H9 (cell line): ENCODE measurements at regions not wholly inside any gene's neighbourhood (a gene's known extent, or its start where the extent isn't known, plus 50 kb on each side); places are given as distances from the start of the nearest gene placed in this dataset.

Experiments used
- DNase-seq: peaks from one replicate; pipeline ENCODE4 v3.0.0-alpha.2; 2017
- H2AFZ ChIP-seq: one replicate; pipeline ENCODE4 v1.6.1; 2013; ENCODE audit warnings: mild to moderate bottlenecking, low read length, control low read depth, moderate library complexity
- H2AK5ac ChIP-seq: 2 replicates; pipeline ENCODE4 v1.6.1; 2013; ENCODE audit warnings: low read length, control low read depth, mixed read lengths; ENCODE audit not compliant: insufficient read length
- H2BK120ac ChIP-seq: one replicate; pipeline ENCODE4 v1.6.1; 2013; ENCODE audit warnings: low read depth, mild to moderate bottlenecking, low read length, control low read depth, inconsistent platforms; ENCODE audit not compliant: poor library complexity, severe bottlenecking
- H2BK12ac ChIP-seq: 2 replicates; pipeline ENCODE4 v1.6.1; 2013; ENCODE audit warnings: low read length, control low read depth, mixed read lengths, low read depth; ENCODE audit not compliant: insufficient read length
- H2BK15ac ChIP-seq: 2 replicates; pipeline ENCODE4 v1.6.1; 2013; ENCODE audit warnings: low read depth, low read length, control low read depth
- H2BK20ac ChIP-seq: one replicate; pipeline ENCODE4 v1.6.1; 2013; ENCODE audit warnings: low read depth, mild to moderate bottlenecking, low read length, control low read depth, inconsistent platforms; ENCODE audit not compliant: poor library complexity, severe bottlenecking
- H2BK5ac ChIP-seq: 2 replicates; pipeline ENCODE4 v1.6.1; 2013; ENCODE audit warnings: low read length, control low read depth, mixed read lengths; ENCODE audit not compliant: insufficient read length
- H3K14ac ChIP-seq: 2 replicates; pipeline ENCODE4 v1.6.1; 2013; ENCODE audit warnings: low read length, control low read depth; ENCODE audit not compliant: insufficient read depth
- H3K18ac ChIP-seq: 2 replicates; pipeline ENCODE4 v1.6.1; 2013; ENCODE audit warnings: low read depth, mild to moderate bottlenecking, mixed read lengths, low read length, control low read depth; ENCODE audit not compliant: insufficient read length
- H3K23ac ChIP-seq: 2 replicates; pipeline ENCODE4 v1.6.1; 2013; ENCODE audit warnings: low read length, control low read depth, mixed read lengths, low read depth; ENCODE audit not compliant: insufficient read length
- H3K23me2 ChIP-seq: 2 replicates; pipeline ENCODE4 v1.6.1; 2013; ENCODE audit warnings: low read depth, mild to moderate bottlenecking, mixed read lengths, low read length, control low read depth; ENCODE audit not compliant: insufficient read length, poor library complexity, severe bottlenecking
- H3K27ac ChIP-seq: 2 replicates; pipeline ENCODE4 v1.5.1; 2013; ENCODE audit warnings: low read length, control low read depth, mixed read lengths, low read depth; ENCODE audit not compliant: insufficient read length
- H3K27me3 ChIP-seq: 2 replicates; pipeline ENCODE4 v1.6.1; 2013; ENCODE audit warnings: low read length, control low read depth, inconsistent platforms; ENCODE audit not compliant: insufficient read depth
- H3K4ac ChIP-seq: 2 replicates; pipeline ENCODE4 v1.6.1; 2013; ENCODE audit warnings: low read depth, mild to moderate bottlenecking, control low read depth, inconsistent platforms, low read length, moderate library complexity
- H3K4me1 ChIP-seq: 2 replicates; pipeline ENCODE4 v1.6.1; 2013; ENCODE audit warnings: low read length, control low read depth, inconsistent platforms; ENCODE audit not compliant: insufficient read depth
- H3K4me2 ChIP-seq: 2 replicates; pipeline ENCODE4 v1.6.1; 2013; ENCODE audit warnings: low read length, control low read depth, mixed read lengths; ENCODE audit not compliant: insufficient read length, insufficient read depth
- H3K56ac ChIP-seq: 2 replicates; pipeline ENCODE4 v1.6.1; 2013; ENCODE audit warnings: low read depth, mild to moderate bottlenecking, mixed read lengths, low read length, control low read depth; ENCODE audit not compliant: insufficient read length
- H3K79me1 ChIP-seq: 2 replicates; pipeline ENCODE4 v1.6.1; 2013; ENCODE audit warnings: low read depth, mild to moderate bottlenecking, moderate library complexity, low read length, control low read depth, inconsistent platforms; ENCODE audit not compliant: insufficient read depth, poor library complexity, severe bottlenecking
- H3K79me2 ChIP-seq: 2 replicates; pipeline ENCODE4 v1.6.1; 2013; ENCODE audit warnings: low read length, control low read depth, inconsistent platforms; ENCODE audit not compliant: insufficient read depth
- H3K9ac ChIP-seq: 2 replicates; pipeline ENCODE4 v1.6.1; 2013; ENCODE audit warnings: low read length, control low read depth, mixed read lengths; ENCODE audit not compliant: insufficient read length; ENCODE audit errors: extremely low read depth
- H3K9me3 ChIP-seq: one replicate; pipeline ENCODE4 v1.6.1; 2013; ENCODE audit warnings: low read depth, low read length, inconsistent platforms; ENCODE audit not compliant: control insufficient read depth
- H3T11ph ChIP-seq: one replicate; pipeline ENCODE4 v1.6.1; 2013; ENCODE audit warnings: mild to moderate bottlenecking, low read length, control low read depth, inconsistent platforms
- H4K20me1 ChIP-seq: one replicate; pipeline ENCODE4 v1.6.1; 2013; ENCODE audit not compliant: control insufficient read depth, insufficient read length, insufficient read depth
- H4K5ac ChIP-seq: 2 replicates; pipeline ENCODE4 v1.6.1; 2013; ENCODE audit warnings: low read depth, mild to moderate bottlenecking, mixed read lengths, low read length, control low read depth; ENCODE audit not compliant: insufficient read length
- H4K8ac ChIP-seq: replicated peaks from 2 replicates; pipeline ENCODE4 v1.6.1; 2013; ENCODE audit warnings: low read length, control low read depth, mixed read lengths, low read depth; ENCODE audit not compliant: insufficient read length
- H4K91ac ChIP-seq: 2 replicates; pipeline ENCODE4 v1.6.1; 2013; ENCODE audit warnings: low read depth, mild to moderate bottlenecking, moderate library complexity, mixed read lengths, low read length, control low read depth; ENCODE audit not compliant: insufficient read length
- H3K27ac Mint-ChIP-seq, 3 experiments: 2 replicates in 2 of 3; 3 replicates in 1 of 3; pipeline ENCODE4 v1.8.0; 2020 to 2021; ENCODE audit warnings: mixed read lengths in 3 of 3, mild to moderate bottlenecking in 1 of 3, moderate library complexity in 1 of 3
- H3K27me3 Mint-ChIP-seq: 2 replicates; pipeline ENCODE4 v1.8.0; 2021; ENCODE audit warnings: low read depth, mild to moderate bottlenecking, moderate library complexity, mixed read lengths
- H3K36me3 Mint-ChIP-seq, 3 experiments: 2 replicates in 2 of 3; 3 replicates in 1 of 3; pipeline ENCODE4 v1.8.0; 2020 to 2021; ENCODE audit warnings: low read depth in 3 of 3, mixed read lengths in 3 of 3; ENCODE audit not compliant: insufficient read depth in 1 of 3
- H3K4me1 Mint-ChIP-seq, 2 experiments: 2 replicates each; pipeline ENCODE4 v1.8.0; 2020; ENCODE audit warnings: mixed read lengths in 2 of 2
- H3K4me3 Mint-ChIP-seq, 2 experiments: 2 replicates in 1 of 2; 3 replicates in 1 of 2; pipeline ENCODE4 v1.8.0; 2020 to 2021; ENCODE audit warnings: mild to moderate bottlenecking in 2 of 2, mixed read lengths in 2 of 2, moderate library complexity in 1 of 2
- H3K9me3 Mint-ChIP-seq, 2 experiments: 2 replicates in 1 of 2; 3 replicates in 1 of 2; pipeline ENCODE4 v1.8.0; 2020; ENCODE audit warnings: mild to moderate bottlenecking in 2 of 2, mixed read lengths in 2 of 2, moderate library complexity in 1 of 2
- CTCF ChIP-seq: fragments of 200-600 bp; sonication (generic); conservative IDR thresholded peaks from 3 replicates; pipeline ENCODE4 v1.8.0; 2021; ENCODE audit warnings: antibody characterized with exemption, mild to moderate bottlenecking
- WGBS: extraction: QIAGEN DNeasy Blood & Tissue Kit; methylation state at CpG from one replicate; pipeline ENCODE4 v1.1.7; 2013; ENCODE audit warnings: missing lambda C conversion rate, low lambda C conversion rate, mixed read lengths; ENCODE audit not compliant: insufficient read length; ENCODE audit errors: extremely low coverage; 5-methylcytosine and 5-hydroxymethylcytosine counted together

- Histone ChIP-seq H3K27me3 (no peaks in the 10 kb centered on the region), H3K79me2 (no peaks in the 10 kb centered on the region), H4K8ac (no peak overlapping the region), H3K18ac (no peak overlapping the region), H3K9ac (no peak overlapping the region), H3K27ac (no peak overlapping the region), H2BK15ac (no peak overlapping the region), H4K5ac (no peak overlapping the region), H4K20me1 (no peaks in the 10 kb centered on the region), H2BK120ac (no peak overlapping the region), H3K4ac (no peak overlapping the region), H3K9me3 (no peaks in the 10 kb centered on the region), H2BK12ac (no peak overlapping the region), H3K4me1 (no peaks in the 10 kb centered on the region), H2BK20ac (no peak overlapping the region), H2BK5ac (no peak overlapping the region), H3K14ac (no peak overlapping the region), H3K23me2 (no peaks in the 10 kb centered on the region), H3K56ac (no peak overlapping the region), H3K79me1 (no peaks in the 10 kb centered on the region), H4K91ac (no peak overlapping the region), H3T11ph (no peak overlapping the region), H2AK5ac (no peak overlapping the region), H2AFZ (no peak overlapping the region), H3K4me2 (no peak overlapping the region), H3K23ac (no peak overlapping the region)
- no peaks in the 10 kb centered on the region for H3K36me3 Mint-ChIP-seq
- no peaks in the 10 kb centered on the region for H3K9me3 Mint-ChIP-seq
- H3K4me3 Mint-ChIP-seq, result no peak overlapping the region
- no peak for DNase-seq
- no CpG with 5 or more reads among the region's 1 CpG for WGBS
- H3K4me1 Mint-ChIP-seq, result no peaks in the 10 kb centered on the region
- no peak overlapping the region for H3K27ac Mint-ChIP-seq
- H3K27me3 Mint-ChIP-seq, result no peaks in the 10 kb centered on the region
- TF ChIP-seq CTCF, result no peak
Observed at GRCh38 chr13:91148098-91148497, 199.4 kb upstream of the MIR17HG start.
